ENCODE measurements at regions not wholly inside any gene's neighbourhood (a gene's known extent, or its start where the extent isn't known, plus 50 kb on each side); places are given as distances from the start of the nearest gene placed in this dataset.

DNA sequence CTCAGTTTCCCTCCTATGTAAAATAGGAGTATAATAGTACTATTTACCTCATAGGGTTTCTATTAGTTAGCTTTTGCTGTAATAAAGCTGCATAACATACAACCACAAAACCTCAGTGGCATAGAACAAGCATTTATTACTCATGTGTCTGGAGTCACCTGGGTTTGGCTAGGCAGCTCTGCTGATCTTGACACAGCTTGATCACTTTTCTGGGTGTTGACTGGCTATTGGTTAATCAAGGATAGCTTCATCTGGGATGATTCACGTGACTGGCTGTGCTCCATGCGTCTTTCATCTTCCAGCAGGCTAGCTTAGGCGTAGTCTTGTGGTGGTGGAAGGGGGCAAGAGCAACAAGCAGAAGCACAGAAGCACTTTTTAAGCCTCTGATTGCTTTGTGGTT, 112.6 kb downstream of the SQOR start:
- TF ChIP-seq, protein P1, sequence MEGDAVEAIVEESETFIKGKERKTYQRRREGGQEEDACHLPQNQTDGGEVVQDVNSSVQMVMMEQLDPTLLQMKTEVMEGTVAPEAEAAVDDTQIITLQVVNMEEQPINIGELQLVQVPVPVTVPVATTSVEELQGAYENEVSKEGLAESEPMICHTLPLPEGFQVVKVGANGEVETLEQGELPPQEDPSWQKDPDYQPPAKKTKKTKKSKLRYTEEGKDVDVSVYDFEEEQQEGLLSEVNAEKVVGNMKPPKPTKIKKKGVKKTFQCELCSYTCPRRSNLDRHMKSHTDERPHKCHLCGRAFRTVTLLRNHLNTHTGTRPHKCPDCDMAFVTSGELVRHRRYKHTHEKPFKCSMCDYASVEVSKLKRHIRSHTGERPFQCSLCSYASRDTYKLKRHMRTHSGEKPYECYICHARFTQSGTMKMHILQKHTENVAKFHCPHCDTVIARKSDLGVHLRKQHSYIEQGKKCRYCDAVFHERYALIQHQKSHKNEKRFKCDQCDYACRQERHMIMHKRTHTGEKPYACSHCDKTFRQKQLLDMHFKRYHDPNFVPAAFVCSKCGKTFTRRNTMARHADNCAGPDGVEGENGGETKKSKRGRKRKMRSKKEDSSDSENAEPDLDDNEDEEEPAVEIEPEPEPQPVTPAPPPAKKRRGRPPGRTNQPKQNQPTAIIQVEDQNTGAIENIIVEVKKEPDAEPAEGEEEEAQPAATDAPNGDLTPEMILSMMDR (IDR thresholded peaks at IDR 0.05) = no peak
- no peak for TF ChIP-seq POLR2AphosphoS5 (IDR thresholded peaks at IDR 0.05; ENCODE audit: low read depth, low read length)
- intact Hi-C loops (cut with micrococcal nuclease; ENCODE audit: unreplicated experiment) = no loop called here
- Histone ChIP-seq H3K27ac (ENCODE audit: low read length) (no peak overlapping the region), H3K4me1 (ENCODE audit: control insufficient read depth, insufficient read depth, low read length) (no peaks in the 10 kb centered on the region), H3K4me3 (ENCODE audit: low read depth in 2 of 2, low read length in 2 of 2) (no peak overlapping the region), H3K9me3 (ENCODE audit: control insufficient read depth, insufficient read depth, low read depth, low read length) (no peaks in the 10 kb centered on the region), H3K27me3 (ENCODE audit: control insufficient read depth, insufficient read depth, low read length) (no peaks in the 10 kb centered on the region), H3K36me3 (ENCODE audit: control insufficient read depth, insufficient read depth, low read length) (no peaks in the 10 kb centered on the region)
- POLR2A ChIA-PET = no interaction called here
- DNase-seq (ENCODE audit: low read depth, low spot score) (no peak), ATAC-seq (no peak)
- CTCF ChIA-PET = no interaction called here
- no TSS peak for BruUV-seq (replicated peaks)
- in situ Hi-C loops (cut with HindIII; ENCODE audit: low pct_unique_long_range_greater_than_20kb, low sequenced_read_pairs) = no loop called here

DNA sequence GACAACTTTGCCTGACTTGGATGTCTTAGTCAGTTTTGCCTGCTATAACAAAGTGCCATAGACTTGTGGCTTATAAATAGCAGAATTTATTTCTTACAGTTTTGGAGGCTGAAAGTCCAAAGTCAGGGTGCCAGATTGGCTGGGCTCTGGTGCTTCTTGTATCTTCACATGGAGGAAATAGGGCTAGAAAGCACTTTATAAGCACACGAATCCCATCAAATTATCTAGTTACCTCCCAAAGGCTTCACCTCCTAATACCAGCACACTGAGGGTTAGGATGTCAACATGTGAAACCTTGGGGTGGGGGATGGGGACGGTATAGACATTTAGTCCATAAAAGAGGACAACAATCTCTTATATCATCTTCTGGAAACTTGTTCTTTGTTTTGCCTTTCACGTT, 116.8 kb downstream of the SQOR start:
- Histone ChIP-seq H3K9me3 (ENCODE audit: control insufficient read depth, insufficient read depth, low read depth, low read length) (no peaks in the 10 kb centered on the region), H3K36me3 (ENCODE audit: control insufficient read depth, insufficient read depth, low read length) (no peaks in the 10 kb centered on the region), H3K4me1 (ENCODE audit: control insufficient read depth, insufficient read depth, low read length) (no peaks in the 10 kb centered on the region), H3K27me3 (ENCODE audit: control insufficient read depth, insufficient read depth, low read length) (no peaks in the 10 kb centered on the region), H3K4me3 (ENCODE audit: low read depth in 2 of 2, low read length in 2 of 2) (no peak overlapping the region), H3K27ac (ENCODE audit: low read length) (no peak overlapping the region)
- DNase-seq (ENCODE audit: low read depth, low spot score) (no peak), ATAC-seq (no peak)
- POLR2A ChIA-PET = no interaction called here
- CTCF ChIA-PET = no interaction called here
- BruUV-seq (replicated peaks) = no TSS peak
- TF ChIP-seq, protein P1 (IDR thresholded peaks at IDR 0.05) = no peak
- no peak for TF ChIP-seq TCF7L2 (IDR thresholded peaks at IDR 0.05; ENCODE audit: low read depth, low read length)
- no peak for TF ChIP-seq REST (IDR thresholded peaks at IDR 0.05; ENCODE audit: insufficient read depth in 1 of 2, low read depth in 2 of 2, low read length in 1 of 2)
- TF ChIP-seq SIN3A (IDR thresholded peaks at IDR 0.05; ENCODE audit: borderline replicate concordance, insufficient read depth, low read depth, low read length) = no peak
- no peak for TF ChIP-seq POLR2AphosphoS5 (IDR thresholded peaks at IDR 0.05; ENCODE audit: low read depth, low read length)
- intact Hi-C loops (cut with micrococcal nuclease; ENCODE audit: unreplicated experiment) = no loop called here
- in situ Hi-C loops (cut with HindIII; ENCODE audit: low pct_unique_long_range_greater_than_20kb, low sequenced_read_pairs) = no loop called here

GRCh38 chr15:45759936-45760335, 125.1 kb downstream of the SQOR start:
- ATAC-seq = no peak
- H3K9me3 ChIP-seq (ENCODE audit: control insufficient read depth, insufficient read depth, low read depth, low read length) = no peaks in the 10 kb centered on the region
- BruUV-seq (replicated peaks) = no TSS peak

More at GRCh38 chr15:45759936-45760335, 125.1 kb downstream of the SQOR start:
- ChIA-PET POLR2A (no interaction called here), CTCF (interaction anchor here (0.5 kb wide), 1 partner anchor 18 kb away, joined by 4 read pairs; no protein-coding TSS in a partner anchor)
- TF ChIP-seq POLR2AphosphoS5 (IDR thresholded peaks at IDR 0.05; ENCODE audit: low read depth, low read length) = no peak
- no peak for TF ChIP-seq SIN3A (IDR thresholded peaks at IDR 0.05; ENCODE audit: borderline replicate concordance, insufficient read depth, low read depth, low read length)
- TF ChIP-seq REST (IDR thresholded peaks at IDR 0.05; ENCODE audit: insufficient read depth in 1 of 2, low read depth in 2 of 2, low read length in 1 of 2) = no peak
- no peak for TF ChIP-seq TCF7L2 (IDR thresholded peaks at IDR 0.05; ENCODE audit: low read depth, low read length)
- TF ChIP-seq, protein P1 (IDR thresholded peaks at IDR 0.05) = no peak
- in situ Hi-C loops (cut with HindIII; ENCODE audit: low pct_unique_long_range_greater_than_20kb, low sequenced_read_pairs) = no loop called here
- Histone ChIP-seq H3K4me3 (ENCODE audit: low read depth in 2 of 2, low read length in 2 of 2) (no peak overlapping the region), H3K4me1 (ENCODE audit: control insufficient read depth, insufficient read depth, low read length) (no peaks in the 10 kb centered on the region), H3K27ac (ENCODE audit: low read length) (no peak overlapping the region), H3K27me3 (ENCODE audit: control insufficient read depth, insufficient read depth, low read length) (no peaks in the 10 kb centered on the region), H3K36me3 (ENCODE audit: control insufficient read depth, insufficient read depth, low read length) (no peaks in the 10 kb centered on the region)
- intact Hi-C loops (cut with micrococcal nuclease; ENCODE audit: unreplicated experiment) = no loop called here
- no peak for DNase-seq (ENCODE audit: low read depth, low spot score)
